HEK293T (cell line): ENCODE measurements at regions not wholly inside any gene's neighbourhood (a gene's known extent, or its start where the extent isn't known, plus 50 kb on each side); places are given as distances from the start of the nearest gene placed in this dataset.

Source experiments
- CTCF ChIA-PET: fragments of 350-600 bp; formaldehyde crosslinking; extraction: SDS; loops from one replicate; lab custom pipeline; 2021; ENCODE audit warnings: antibody characterized with exemption, inconsistent platforms; lab: Yijun Ruan, JAX
- POLR2A ChIA-PET: fragments of 350-600 bp; formaldehyde crosslinking; extraction: SDS; loops from one replicate; lab custom pipeline; 2020; ENCODE audit warnings: antibody characterized with exemption, inconsistent platforms; lab: Yijun Ruan, JAX
- DNase-seq: peaks from one replicate; pipeline ENCODE4 v3.0.0; 2012; ENCODE audit warnings: mixed read lengths; ENCODE audit errors: extremely low spot score
- ARNT ChIP-seq: fragments of 450-650 bp; IDR thresholded peaks from 2 replicates; pipeline ENCODE4 v1.6.1; 2017; ENCODE audit warnings: mild to moderate bottlenecking
- BHLHE40 ChIP-seq: fragments of 450-650 bp; IDR thresholded peaks from 2 replicates; pipeline ENCODE4 v1.6.1; 2016; ENCODE audit warnings: mild to moderate bottlenecking, moderate library complexity, borderline replicate concordance
- CTBP1 ChIP-seq: fragments of 450-650 bp; IDR thresholded peaks from 2 replicates; pipeline ENCODE4 v1.6.1; 2016; ENCODE audit warnings: borderline replicate concordance
- ELF4 ChIP-seq: fragments of 450-650 bp; IDR thresholded peaks from 2 replicates; pipeline ENCODE4 v1.6.1; 2017; ENCODE audit warnings: antibody characterized with exemption
- FOXA1 ChIP-seq: fragments of 450-650 bp; IDR thresholded peaks from 2 replicates; pipeline ENCODE4 v1.6.1; 2016; ENCODE audit warnings: mild to moderate bottlenecking
- FOXK2 ChIP-seq: fragments of 450-650 bp; IDR thresholded peaks from 2 replicates; pipeline ENCODE4 v1.6.1; 2016; ENCODE audit warnings: mild to moderate bottlenecking
- FOXM1 ChIP-seq: fragments of 450-650 bp; IDR thresholded peaks from 2 replicates; pipeline ENCODE4 v1.6.1; 2017; ENCODE audit warnings: mild to moderate bottlenecking, borderline replicate concordance
- HDGF ChIP-seq: fragments of 450-650 bp; IDR thresholded peaks from 2 replicates; pipeline ENCODE4 v1.6.1; 2017; ENCODE audit warnings: antibody characterized with exemption, borderline replicate concordance
- L3MBTL2 ChIP-seq: fragments of 450-650 bp; conservative IDR thresholded peaks from 2 replicates; pipeline ENCODE4 v1.6.1; 2016; ENCODE audit warnings: mild to moderate bottlenecking
- LEF1 ChIP-seq: fragments of 450-650 bp; IDR thresholded peaks from 2 replicates; pipeline ENCODE4 v1.6.1; 2017; ENCODE audit warnings: mild to moderate bottlenecking, borderline replicate concordance
- NFRKB ChIP-seq: fragments of 450-650 bp; IDR thresholded peaks from 2 replicates; pipeline ENCODE4 v1.6.1; 2016; ENCODE audit warnings: mild to moderate bottlenecking, moderate library complexity
- SP1 ChIP-seq: fragments of 450-650 bp; IDR thresholded peaks from 2 replicates; pipeline ENCODE4 v1.6.1; 2017
- SUZ12 ChIP-seq: fragments of 450-650 bp; IDR thresholded peaks from 2 replicates; pipeline ENCODE4 v1.6.1; 2016; ENCODE audit warnings: mild to moderate bottlenecking
- TARDBP ChIP-seq: fragments of 450-650 bp; IDR thresholded peaks from 2 replicates; pipeline ENCODE4 v1.6.1; 2016
- ZNF384 ChIP-seq: fragments of 450-650 bp; IDR thresholded peaks from 2 replicates; pipeline ENCODE4 v1.6.1; 2016
- TF ChIP-seq, protein P1 (sequence below): fragments of 450-650 bp; IDR thresholded peaks from 2 replicates; pipeline ENCODE4 v1.6.1; 2016

DNA sequence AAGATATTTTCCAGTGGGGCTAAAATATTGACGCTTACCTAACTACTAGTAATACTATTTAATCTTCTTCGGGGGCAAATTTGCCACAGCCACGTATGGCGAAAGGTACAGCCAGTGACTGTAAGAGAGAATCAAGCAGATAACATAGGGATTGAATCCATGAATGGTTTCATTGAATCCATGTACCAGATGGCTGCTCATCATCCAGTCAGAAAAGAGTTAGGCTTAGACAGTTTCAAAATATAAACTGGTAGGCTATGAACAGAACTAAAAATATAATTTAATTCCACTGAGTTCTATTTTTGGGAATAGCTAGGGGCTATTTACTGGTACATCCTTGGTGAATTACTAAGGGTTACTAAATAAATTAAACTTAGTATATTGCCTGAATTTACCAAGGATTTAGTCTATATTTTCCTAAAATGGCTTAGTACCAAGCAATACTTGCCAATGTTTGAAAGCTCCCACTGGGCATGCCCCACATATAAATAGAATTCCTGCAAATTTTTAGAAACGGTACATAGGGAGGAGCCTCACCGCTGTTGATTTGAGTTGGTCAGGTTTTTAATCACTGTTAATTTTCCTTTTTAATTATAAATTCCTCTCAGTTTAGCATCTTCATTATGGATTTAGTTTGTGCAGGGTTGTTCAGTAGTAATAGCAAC lies 55.8 kb upstream of the VLDLR start:
- ChIA-PET POLR2A (no interaction called here), CTCF (no interaction called here)
- no peak for DNase-seq
- TF ChIP-seq ARNT (no peak), FOXM1 (no peak), FOXA1 (no peak), ELF4 (no peak), ZNF384 (no peak), LEF1 (no peak), CTBP1 (no peak), HDGF (no peak), SP1 (no peak), NFRKB (no peak)

DNA sequence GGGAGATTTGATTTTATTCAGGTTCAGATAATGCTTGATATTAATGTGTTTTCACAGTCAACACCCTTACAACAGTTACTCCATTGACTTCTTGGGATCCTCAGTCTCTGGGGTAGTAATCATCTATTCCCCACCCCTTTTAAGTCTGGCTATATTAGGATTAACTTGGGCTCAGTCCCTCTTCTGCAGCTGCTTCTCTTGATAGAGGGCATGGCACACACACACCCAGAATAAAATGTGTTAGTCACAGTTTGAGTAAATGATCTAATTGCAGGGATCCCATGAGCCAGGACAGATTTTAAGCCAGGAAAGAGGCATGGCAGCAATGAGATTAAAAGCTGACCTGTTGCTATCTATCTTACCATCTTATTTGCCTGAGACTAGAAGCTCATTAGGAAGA lies 53.7 kb upstream of the VLDLR start:
- no peak for DNase-seq
- POLR2A ChIA-PET: no interaction called here
- CTCF ChIA-PET: no interaction called here

DNA sequence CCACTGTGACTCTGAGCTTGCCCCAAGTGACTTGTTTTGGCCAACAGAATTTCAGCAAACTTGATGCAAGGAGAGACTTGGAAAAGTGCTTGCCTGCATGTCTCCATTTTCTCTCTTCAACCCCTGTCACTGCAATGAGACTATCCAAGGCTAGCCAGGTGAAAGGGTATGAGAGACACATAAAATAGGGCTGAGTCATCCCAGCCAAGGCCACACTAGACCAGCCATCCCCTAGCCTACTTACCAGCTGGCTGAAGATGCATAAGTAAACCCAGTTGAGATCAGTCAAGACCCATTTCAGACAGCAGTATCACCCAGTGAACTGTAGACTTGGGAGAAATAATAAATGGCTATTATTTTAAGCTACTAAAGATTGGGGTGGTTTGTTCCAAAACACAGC lies 52.9 kb upstream of the VLDLR start:
- ChIA-PET CTCF (no interaction called here), POLR2A (no interaction called here)
- DNase-seq: no peak
- no peak for TF ChIP-seq ARNT
- no peak for TF ChIP-seq HDGF
- TF ChIP-seq, protein P1, sequence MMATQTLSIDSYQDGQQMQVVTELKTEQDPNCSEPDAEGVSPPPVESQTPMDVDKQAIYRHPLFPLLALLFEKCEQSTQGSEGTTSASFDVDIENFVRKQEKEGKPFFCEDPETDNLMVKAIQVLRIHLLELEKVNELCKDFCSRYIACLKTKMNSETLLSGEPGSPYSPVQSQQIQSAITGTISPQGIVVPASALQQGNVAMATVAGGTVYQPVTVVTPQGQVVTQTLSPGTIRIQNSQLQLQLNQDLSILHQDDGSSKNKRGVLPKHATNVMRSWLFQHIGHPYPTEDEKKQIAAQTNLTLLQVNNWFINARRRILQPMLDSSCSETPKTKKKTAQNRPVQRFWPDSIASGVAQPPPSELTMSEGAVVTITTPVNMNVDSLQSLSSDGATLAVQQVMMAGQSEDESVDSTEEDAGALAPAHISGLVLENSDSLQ: no peak
- TF ChIP-seq FOXA1: no peak
- TF ChIP-seq FOXK2: no peak
- TF ChIP-seq SP1: no peak
- no peak for TF ChIP-seq BHLHE40
- no peak for TF ChIP-seq ZNF384
- no peak for TF ChIP-seq NFRKB
- TF ChIP-seq LEF1: no peak
- no peak for TF ChIP-seq TARDBP
- TF ChIP-seq FOXM1: no peak
- no peak for TF ChIP-seq ELF4
- TF ChIP-seq CTBP1: no peak
- no peak for TF ChIP-seq SUZ12

More for the DNA sequence above, 53.7 kb upstream of the VLDLR start:
- TF ChIP-seq LEF1 (no peak), FOXA1 (no peak), TARDBP (no peak), SUZ12 (no peak), FOXM1 (no peak), BHLHE40 (no peak), L3MBTL2 (no peak), CTBP1 (no peak), NFRKB (no peak), ZNF384 (no peak), ARNT (no peak), SP1 (no peak), HDGF (no peak), FOXK2 (no peak)
- TF ChIP-seq, protein P1: no peak

DNA sequence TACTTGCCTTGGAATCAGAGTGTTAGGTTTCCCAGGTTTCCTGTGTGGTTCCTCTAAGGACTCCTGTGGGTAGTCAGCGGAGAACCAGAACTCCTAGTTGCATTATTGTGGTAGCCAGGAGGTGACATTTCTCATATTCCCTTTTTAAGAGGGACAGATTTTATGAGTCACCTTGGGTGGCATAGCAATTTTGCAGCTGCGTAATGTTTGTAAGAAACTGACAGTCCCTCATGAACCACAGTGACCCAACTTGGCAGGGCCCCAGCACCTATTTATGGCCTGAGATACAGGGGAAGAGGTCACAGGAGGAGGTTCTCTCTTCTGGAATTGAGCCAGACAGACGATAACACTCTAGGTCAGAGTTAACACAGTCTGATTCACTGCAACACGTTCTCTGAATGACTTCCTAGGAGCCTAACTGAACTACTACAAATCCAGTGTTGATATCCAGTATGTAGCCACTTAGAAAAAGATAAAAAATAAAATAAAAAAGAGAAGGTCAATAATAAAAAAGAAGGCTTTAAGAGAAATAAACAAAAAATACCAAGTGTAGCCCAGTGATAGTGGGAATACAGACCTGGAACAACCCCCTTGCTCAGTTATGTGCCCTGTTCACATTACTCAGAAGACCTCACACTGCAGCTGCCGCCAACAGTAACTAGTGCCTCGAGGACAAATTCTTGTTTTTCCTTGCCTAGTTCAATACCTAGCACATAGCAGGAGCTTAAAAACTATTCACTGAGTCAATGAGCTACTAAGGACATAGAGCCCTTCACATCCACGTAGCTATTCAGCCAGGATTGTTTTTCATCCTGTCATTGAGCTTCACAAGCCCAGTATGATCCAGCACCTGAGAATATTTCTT lies 50.7 kb upstream of the VLDLR start:
- peak; percentile 22 for DNase-seq
- POLR2A ChIA-PET: no interaction called here
- TF ChIP-seq SP1 (no peak), LEF1 (no peak), TARDBP (no peak), L3MBTL2 (no peak), ZNF384 (no peak), ARNT (no peak), FOXA1 (no peak)
- TF ChIP-seq, protein P1: peak; percentile 84
- CTCF ChIA-PET: no interaction called here
